Retinal pigment epithelial cell (primary cell): ENCODE measurements at regions not wholly inside any gene's neighbourhood (a gene's known extent, or its start where the extent isn't known, plus 50 kb on each side); places are given as distances from the start of the nearest gene placed in this dataset.

Experiments used
- DNase-seq: peaks from one replicate; pipeline ENCODE4 v3.0.0-alpha.2; 2010; ENCODE audit warnings: low read depth
- H3K4me3 ChIP-seq: 2 replicates; pipeline ENCODE4 v1.5.1; 2011; ENCODE audit warnings: mild to moderate bottlenecking, low read length, control low read depth, moderate library complexity
- TF ChIP-seq, protein P1 (sequence below): conservative IDR thresholded peaks from 2 replicates; pipeline ENCODE4 v1.5.1; 2011; ENCODE audit warnings: low read depth, low read length, control low read depth, inconsistent platforms

DNA sequence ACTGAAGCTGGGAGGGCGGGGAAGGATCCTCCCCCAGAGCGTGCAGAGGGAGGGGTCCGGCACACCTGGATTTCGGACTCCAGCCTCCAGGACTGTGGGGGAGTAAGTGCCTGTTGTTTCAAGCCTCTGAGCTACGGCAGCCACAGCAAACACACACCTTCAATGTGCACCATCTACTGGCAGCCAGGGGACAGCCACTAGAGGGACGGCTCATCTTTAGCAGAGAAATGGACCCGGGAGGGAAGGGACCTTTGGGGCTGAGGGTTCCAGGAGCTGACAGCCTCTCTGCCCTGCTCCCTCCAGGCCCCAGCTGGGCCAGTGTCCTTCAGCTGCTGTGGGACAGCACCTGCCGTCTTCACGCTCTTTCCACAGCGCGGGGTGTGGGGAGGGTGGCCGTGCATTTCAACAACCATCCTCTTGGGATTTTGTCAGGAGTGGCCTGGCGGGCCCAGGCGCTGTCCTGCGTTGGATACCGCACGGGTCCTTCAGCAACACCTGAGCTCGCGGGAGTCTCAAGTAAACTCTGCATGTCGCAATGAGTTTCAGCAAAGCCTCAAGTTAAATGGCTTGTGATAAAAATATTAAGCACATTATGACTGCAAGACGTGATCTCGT, 209.2 kb upstream of the C14orf180 start:
- TF ChIP-seq, protein P1, sequence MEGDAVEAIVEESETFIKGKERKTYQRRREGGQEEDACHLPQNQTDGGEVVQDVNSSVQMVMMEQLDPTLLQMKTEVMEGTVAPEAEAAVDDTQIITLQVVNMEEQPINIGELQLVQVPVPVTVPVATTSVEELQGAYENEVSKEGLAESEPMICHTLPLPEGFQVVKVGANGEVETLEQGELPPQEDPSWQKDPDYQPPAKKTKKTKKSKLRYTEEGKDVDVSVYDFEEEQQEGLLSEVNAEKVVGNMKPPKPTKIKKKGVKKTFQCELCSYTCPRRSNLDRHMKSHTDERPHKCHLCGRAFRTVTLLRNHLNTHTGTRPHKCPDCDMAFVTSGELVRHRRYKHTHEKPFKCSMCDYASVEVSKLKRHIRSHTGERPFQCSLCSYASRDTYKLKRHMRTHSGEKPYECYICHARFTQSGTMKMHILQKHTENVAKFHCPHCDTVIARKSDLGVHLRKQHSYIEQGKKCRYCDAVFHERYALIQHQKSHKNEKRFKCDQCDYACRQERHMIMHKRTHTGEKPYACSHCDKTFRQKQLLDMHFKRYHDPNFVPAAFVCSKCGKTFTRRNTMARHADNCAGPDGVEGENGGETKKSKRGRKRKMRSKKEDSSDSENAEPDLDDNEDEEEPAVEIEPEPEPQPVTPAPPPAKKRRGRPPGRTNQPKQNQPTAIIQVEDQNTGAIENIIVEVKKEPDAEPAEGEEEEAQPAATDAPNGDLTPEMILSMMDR: peak; percentile 59
- H3K4me3 ChIP-seq: no peak overlapping the region
- no peak for DNase-seq

DNA sequence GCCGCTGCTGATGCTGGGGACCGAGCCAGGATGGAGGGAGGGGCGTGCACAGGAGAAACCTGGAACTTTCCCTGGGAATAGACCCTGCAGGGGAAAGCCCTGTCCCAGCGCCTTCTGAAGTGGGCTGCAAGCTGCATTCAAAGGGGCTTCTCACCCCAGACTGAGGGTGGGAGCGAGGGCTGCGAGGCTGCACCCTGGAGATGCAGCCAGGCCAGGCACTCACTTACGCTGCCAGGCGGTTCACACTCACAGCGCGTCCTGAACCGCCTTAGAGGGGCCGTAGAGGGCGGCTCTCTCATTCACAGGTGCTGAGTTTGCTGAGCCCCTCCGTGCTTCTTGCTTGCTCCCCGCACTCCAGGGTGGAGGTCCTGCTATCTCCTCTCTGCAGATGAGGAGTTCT, 208.5 kb upstream of the C14orf180 start:
- DNase-seq: no peak
- TF ChIP-seq, protein P1: no peak
- no peak overlapping the region for H3K4me3 ChIP-seq

DNA sequence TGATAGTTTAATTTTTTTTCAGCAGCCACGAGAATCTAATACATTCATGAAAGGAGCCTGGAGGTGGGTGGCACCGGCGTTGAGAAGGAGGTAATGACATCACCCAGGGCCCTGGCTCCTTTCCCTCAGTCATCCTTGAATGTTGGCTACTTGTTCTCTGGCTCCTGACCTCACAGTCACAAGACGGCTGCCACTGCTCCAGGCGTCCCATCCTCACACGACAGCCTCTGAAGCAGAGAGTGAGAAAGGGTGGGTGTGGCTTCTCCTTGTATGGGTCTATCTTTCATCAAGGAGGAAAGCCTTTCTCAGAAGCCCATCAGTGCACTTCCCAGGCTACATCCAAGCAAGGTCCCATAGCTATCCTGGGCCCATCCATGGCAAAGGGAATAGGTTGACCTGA, 207.6 kb upstream of the C14orf180 start:
- DNase-seq: no peak
- no peak overlapping the region for H3K4me3 ChIP-seq
- TF ChIP-seq, protein P1: no peak

DNA sequence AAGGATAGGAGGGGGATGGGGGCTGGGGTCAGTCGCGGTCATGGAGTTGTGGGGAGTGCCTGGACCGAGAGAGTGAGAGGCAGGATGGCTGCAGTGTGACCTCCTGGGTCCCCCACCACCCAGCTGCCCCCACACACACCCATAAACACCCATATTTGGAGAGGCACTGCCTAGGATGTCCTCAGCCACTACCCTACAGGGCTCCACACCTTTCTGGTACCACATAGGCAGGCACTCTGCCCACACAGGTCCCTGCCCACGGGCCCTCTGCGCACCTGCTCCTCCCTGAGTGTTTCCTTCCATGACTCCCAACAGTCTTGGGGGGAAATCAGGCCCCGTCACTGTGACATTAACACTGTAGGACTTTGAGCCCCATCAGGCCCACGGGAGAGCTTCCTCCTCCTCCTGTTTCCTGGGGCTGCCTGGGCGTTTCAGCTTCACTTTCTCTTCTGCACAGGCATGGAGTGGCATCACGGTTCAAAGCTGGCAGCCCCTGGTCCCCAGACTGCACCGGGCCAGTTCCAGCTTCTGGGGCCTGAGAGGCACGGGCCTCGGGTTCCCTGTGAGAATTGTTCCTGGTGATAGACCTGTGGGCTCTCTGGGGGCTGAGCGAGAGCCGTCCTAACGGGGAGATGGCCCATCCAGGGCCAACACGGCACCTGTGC, 207.0 kb upstream of the C14orf180 start:
- no peak overlapping the region for H3K4me3 ChIP-seq
- no peak for DNase-seq
- TF ChIP-seq, protein P1: no peak

DNA sequence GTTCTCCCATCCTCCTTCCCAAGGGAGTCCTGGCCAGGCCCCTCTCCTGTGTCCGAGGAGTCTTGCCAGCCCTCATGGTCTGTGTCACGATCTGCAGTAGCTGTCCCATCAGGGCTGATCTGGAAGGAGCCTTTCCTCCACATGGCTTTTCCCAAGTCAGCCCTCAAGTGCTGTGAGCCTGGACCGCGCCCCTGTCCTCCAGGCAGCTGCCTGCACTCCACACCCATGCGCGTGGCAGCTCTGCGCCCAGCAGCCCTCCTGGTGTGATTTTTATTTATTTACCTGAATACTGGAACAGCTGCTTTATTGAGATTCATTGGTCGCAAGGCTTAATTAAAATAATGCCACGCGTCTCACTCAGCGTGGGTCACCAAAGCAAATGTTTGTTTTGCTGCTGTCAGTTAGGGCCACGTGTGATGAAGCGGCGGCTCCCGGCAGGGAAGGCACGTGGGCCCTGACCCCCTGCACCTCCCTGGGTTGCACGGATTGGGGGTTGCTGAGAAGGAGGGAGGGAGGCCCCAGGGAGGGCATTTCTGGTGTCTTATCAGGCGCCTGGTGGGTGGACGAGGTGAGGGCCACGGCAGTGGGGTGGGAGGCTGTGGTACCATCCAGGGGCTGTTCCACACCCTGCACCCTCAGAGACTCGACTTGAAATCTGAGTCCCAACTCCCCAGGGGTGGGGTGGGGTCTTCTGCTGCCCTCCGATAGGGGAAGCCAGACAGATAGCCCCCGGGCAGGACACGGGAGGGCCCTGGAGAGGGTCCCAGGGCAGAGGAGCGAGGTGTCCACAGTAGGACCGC, 206.3 kb upstream of the C14orf180 start:
- TF ChIP-seq, protein P1: no peak
- no peak overlapping the region for H3K4me3 ChIP-seq
- no peak for DNase-seq

DNA sequence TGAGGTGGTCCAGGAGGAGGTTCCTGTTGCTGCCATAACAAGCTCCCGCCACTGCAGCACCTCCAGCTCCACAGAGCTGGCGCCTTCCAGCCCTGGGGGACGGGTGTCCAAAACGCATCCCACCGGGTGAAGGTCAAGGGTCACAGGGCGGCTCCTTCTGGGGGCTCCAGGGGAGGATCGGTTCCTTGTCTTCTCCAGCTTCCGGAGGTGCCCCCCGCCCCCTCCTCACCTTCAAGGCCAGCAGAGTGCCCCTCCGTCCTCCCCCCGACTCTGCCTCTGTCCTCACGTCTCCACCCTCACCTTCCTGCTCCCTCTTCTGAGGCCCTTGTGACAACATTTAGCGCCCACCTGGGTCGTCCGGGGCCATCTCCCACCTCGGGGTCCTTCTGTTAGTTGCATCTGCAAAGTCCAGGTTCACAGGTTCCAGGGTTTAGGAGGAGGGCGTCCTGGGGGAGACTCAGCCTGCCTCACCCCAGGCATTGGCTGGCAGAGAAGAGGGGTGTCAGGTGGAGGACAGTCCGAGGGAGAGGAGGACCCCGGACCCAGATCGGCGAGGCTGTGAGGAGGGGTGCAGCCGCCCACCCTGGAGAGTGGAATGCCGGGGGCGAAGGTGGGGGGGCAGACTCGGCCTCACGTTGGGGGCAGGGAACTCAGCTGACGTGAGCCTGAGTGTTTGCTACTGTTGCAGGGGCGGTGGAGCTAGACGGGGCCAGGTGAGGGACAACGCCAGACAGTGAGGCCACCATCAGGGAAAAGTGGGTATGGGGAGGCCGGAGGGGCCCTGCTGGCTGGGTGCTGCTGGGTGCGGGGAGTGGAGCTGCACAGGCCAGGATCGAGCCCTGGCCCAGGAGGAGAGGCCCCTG, 205.5 kb upstream of the C14orf180 start:
- TF ChIP-seq, protein P1: no peak
- H3K4me3 ChIP-seq: no peak overlapping the region
- no peak for DNase-seq
